ENCODE measurements at regions not wholly inside any gene's neighbourhood (a gene's known extent, or its start where the extent isn't known, plus 50 kb on each side); places are given as distances from the start of the nearest gene placed in this dataset.

DNA sequence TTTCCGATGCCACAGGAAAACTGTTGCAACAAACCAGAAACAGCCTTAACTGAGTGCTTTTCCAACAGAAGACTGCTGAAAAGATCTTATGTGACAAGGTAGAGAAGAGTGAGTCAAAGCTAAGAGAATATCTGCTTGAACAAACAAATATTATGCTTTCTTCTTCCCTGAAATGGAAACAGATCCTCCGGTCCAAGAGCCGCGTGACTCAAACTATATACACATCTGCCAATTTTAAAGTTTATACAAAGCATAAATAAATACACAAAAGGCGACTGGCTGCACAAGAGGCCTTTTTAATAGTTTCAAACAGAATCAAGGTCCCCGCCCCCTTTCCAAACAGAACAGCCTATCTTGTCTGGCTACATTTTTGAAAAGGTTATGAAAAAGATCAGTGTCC lies 329.7 kb upstream of the F9 start:
- TF ChIP-seq, protein P1, sequence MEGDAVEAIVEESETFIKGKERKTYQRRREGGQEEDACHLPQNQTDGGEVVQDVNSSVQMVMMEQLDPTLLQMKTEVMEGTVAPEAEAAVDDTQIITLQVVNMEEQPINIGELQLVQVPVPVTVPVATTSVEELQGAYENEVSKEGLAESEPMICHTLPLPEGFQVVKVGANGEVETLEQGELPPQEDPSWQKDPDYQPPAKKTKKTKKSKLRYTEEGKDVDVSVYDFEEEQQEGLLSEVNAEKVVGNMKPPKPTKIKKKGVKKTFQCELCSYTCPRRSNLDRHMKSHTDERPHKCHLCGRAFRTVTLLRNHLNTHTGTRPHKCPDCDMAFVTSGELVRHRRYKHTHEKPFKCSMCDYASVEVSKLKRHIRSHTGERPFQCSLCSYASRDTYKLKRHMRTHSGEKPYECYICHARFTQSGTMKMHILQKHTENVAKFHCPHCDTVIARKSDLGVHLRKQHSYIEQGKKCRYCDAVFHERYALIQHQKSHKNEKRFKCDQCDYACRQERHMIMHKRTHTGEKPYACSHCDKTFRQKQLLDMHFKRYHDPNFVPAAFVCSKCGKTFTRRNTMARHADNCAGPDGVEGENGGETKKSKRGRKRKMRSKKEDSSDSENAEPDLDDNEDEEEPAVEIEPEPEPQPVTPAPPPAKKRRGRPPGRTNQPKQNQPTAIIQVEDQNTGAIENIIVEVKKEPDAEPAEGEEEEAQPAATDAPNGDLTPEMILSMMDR (conservative IDR thresholded peaks at IDR 0.05), result no peak
- no peak for TF ChIP-seq EZH2 (IDR thresholded peaks at IDR 0.05; ENCODE audit: low read depth)
